ENCODE measurements at regions not wholly inside any gene's neighbourhood (a gene's known extent, or its start where the extent isn't known, plus 50 kb on each side); places are given as distances from the start of the nearest gene placed in this dataset.
"Not testable (repeated sequence)": the region's sequence is repeated elsewhere in the genome, so short reads cannot be mapped to it uniquely, and the experiment has no call there.

- Histone ChIP-seq H3K4me3 (ENCODE audit: low read length in 2 of 2) (no peak overlapping the region), H3K9ac (ENCODE audit: low read depth in 1 of 2, low read length in 2 of 2) (no peak overlapping the region), H3K9me3 (ENCODE audit: control insufficient read depth in 2 of 2, low read length in 2 of 2) (no peaks in the 10 kb centered on the region), H3K27ac (ENCODE audit: low read depth in 2 of 2, low read length in 2 of 2) (no peak overlapping the region), H3K4me1 (ENCODE audit: control insufficient read depth in 2 of 2, insufficient read depth in 2 of 2, low read length in 2 of 2) (no peaks in the 10 kb centered on the region), H3K36me3 (ENCODE audit: control insufficient read depth in 2 of 2, insufficient read depth in 2 of 2, low read length in 2 of 2) (no peaks in the 10 kb centered on the region), H3K27me3 (ENCODE audit: control insufficient read depth in 2 of 2, insufficient read depth in 2 of 2, low read length in 2 of 2) (no peaks in the 10 kb centered on the region)
Measured at GRCh38 chr3:28601291-28601690, 252.7 kb upstream of the AZI2 start.

GRCh38 chr3:28606283-28606682 lies 257.7 kb upstream of the AZI2 start:
- Histone ChIP-seq H3K4me1 (ENCODE audit: control insufficient read depth in 2 of 2, insufficient read depth in 2 of 2, low read length in 2 of 2) (no peaks in the 10 kb centered on the region), H3K9ac (ENCODE audit: low read depth in 1 of 2, low read length in 2 of 2) (no peak overlapping the region), H3K9me3 (ENCODE audit: control insufficient read depth in 2 of 2, low read length in 2 of 2) (no peaks in the 10 kb centered on the region)

GRCh38 chr3:28612232-28612631 lies 263.6 kb upstream of the AZI2 start:
- Histone ChIP-seq H3K27me3 (ENCODE audit: control insufficient read depth in 2 of 2, insufficient read depth in 2 of 2, low read length in 2 of 2) (no peaks in the 10 kb centered on the region), H3K4me3 (ENCODE audit: low read length in 2 of 2) (no peak overlapping the region), H3K27ac (ENCODE audit: low read depth in 2 of 2, low read length in 2 of 2) (no peak overlapping the region), H3K36me3 (ENCODE audit: control insufficient read depth in 2 of 2, insufficient read depth in 2 of 2, low read length in 2 of 2) (no peaks in the 10 kb centered on the region), H3K9ac (ENCODE audit: low read depth in 1 of 2, low read length in 2 of 2) (no peak overlapping the region), H3K9me3 (ENCODE audit: control insufficient read depth in 2 of 2, low read length in 2 of 2) (no peaks in the 10 kb centered on the region), H3K4me1 (ENCODE audit: control insufficient read depth in 2 of 2, insufficient read depth in 2 of 2, low read length in 2 of 2) (no peaks in the 10 kb centered on the region)

More at GRCh38 chr3:28606283-28606682, 257.7 kb upstream of the AZI2 start:
- Histone ChIP-seq H3K4me3 (ENCODE audit: low read length in 2 of 2) (no peak overlapping the region), H3K27me3 (ENCODE audit: control insufficient read depth in 2 of 2, insufficient read depth in 2 of 2, low read length in 2 of 2) (no peaks in the 10 kb centered on the region), H3K36me3 (ENCODE audit: control insufficient read depth in 2 of 2, insufficient read depth in 2 of 2, low read length in 2 of 2) (no peaks in the 10 kb centered on the region), H3K27ac (ENCODE audit: low read depth in 2 of 2, low read length in 2 of 2) (no peak overlapping the region)

GRCh38 chr3:28613511-28614106 lies 265.0 kb upstream of the AZI2 start:
- no peaks in the 10 kb centered on the region for H3K27me3 ChIP-seq (ENCODE audit: control insufficient read depth in 2 of 2, insufficient read depth in 2 of 2, low read length in 2 of 2)
- H3K9me3 ChIP-seq (ENCODE audit: control insufficient read depth in 2 of 2, low read length in 2 of 2): no peaks in the 10 kb centered on the region
- no peaks in the 10 kb centered on the region for H3K36me3 ChIP-seq (ENCODE audit: control insufficient read depth in 2 of 2, insufficient read depth in 2 of 2, low read length in 2 of 2)
- H3K9ac ChIP-seq (ENCODE audit: low read depth in 1 of 2, low read length in 2 of 2): no peak overlapping the region
- H3K27ac ChIP-seq (ENCODE audit: low read depth in 2 of 2, low read length in 2 of 2): no peak overlapping the region
- no peak overlapping the region for H3K4me3 ChIP-seq (ENCODE audit: low read length in 2 of 2)
- H3K4me1 ChIP-seq (ENCODE audit: control insufficient read depth in 2 of 2, insufficient read depth in 2 of 2, low read length in 2 of 2): no peaks in the 10 kb centered on the region

- Histone ChIP-seq H3K4me1 (ENCODE audit: control insufficient read depth in 2 of 2, insufficient read depth in 2 of 2, low read length in 2 of 2) (no peaks in the 10 kb centered on the region), H3K4me3 (ENCODE audit: low read length in 2 of 2) (no peak overlapping the region), H3K27ac (ENCODE audit: low read depth in 2 of 2, low read length in 2 of 2) (no peak overlapping the region)
Measured at GRCh38 chr3:28615071-28615470, 266.4 kb upstream of the AZI2 start.

GRCh38 chr3:28615971-28616370 lies 267.3 kb upstream of the AZI2 start:
- Histone ChIP-seq H3K4me1 (ENCODE audit: control insufficient read depth in 2 of 2, insufficient read depth in 2 of 2, low read length in 2 of 2) (no peaks in the 10 kb centered on the region), H3K27ac (ENCODE audit: low read depth in 2 of 2, low read length in 2 of 2) (no peak overlapping the region), H3K27me3 (ENCODE audit: control insufficient read depth in 2 of 2, insufficient read depth in 2 of 2, low read length in 2 of 2) (no peaks in the 10 kb centered on the region), H3K4me3 (ENCODE audit: low read length in 2 of 2) (no peak overlapping the region), H3K9me3 (ENCODE audit: control insufficient read depth in 2 of 2, low read length in 2 of 2) (no peaks in the 10 kb centered on the region), H3K36me3 (ENCODE audit: control insufficient read depth in 2 of 2, insufficient read depth in 2 of 2, low read length in 2 of 2) (no peaks in the 10 kb centered on the region), H3K9ac (ENCODE audit: low read depth in 1 of 2, low read length in 2 of 2) (no peak overlapping the region)

More at GRCh38 chr3:28615071-28615470, 266.4 kb upstream of the AZI2 start:
- Histone ChIP-seq H3K36me3 (ENCODE audit: control insufficient read depth in 2 of 2, insufficient read depth in 2 of 2, low read length in 2 of 2) (no peaks in the 10 kb centered on the region), H3K9me3 (ENCODE audit: control insufficient read depth in 2 of 2, low read length in 2 of 2) (no peaks in the 10 kb centered on the region), H3K27me3 (ENCODE audit: control insufficient read depth in 2 of 2, insufficient read depth in 2 of 2, low read length in 2 of 2) (no peaks in the 10 kb centered on the region), H3K9ac (ENCODE audit: low read depth in 1 of 2, low read length in 2 of 2) (no peak overlapping the region)

GRCh38 chr3:28617821-28618220 lies 269.2 kb upstream of the AZI2 start:
- H3K4me1 ChIP-seq (ENCODE audit: control insufficient read depth in 2 of 2, insufficient read depth in 2 of 2, low read length in 2 of 2): no peaks in the 10 kb centered on the region
- no peak overlapping the region for H3K27ac ChIP-seq (ENCODE audit: low read depth in 2 of 2, low read length in 2 of 2)
- no peaks in the 10 kb centered on the region for H3K27me3 ChIP-seq (ENCODE audit: control insufficient read depth in 2 of 2, insufficient read depth in 2 of 2, low read length in 2 of 2)
- no peak overlapping the region for H3K4me3 ChIP-seq (ENCODE audit: low read length in 2 of 2)
- H3K9me3 ChIP-seq (ENCODE audit: control insufficient read depth in 2 of 2, low read length in 2 of 2): no peaks in the 10 kb centered on the region
- no peaks in the 10 kb centered on the region for H3K36me3 ChIP-seq (ENCODE audit: control insufficient read depth in 2 of 2, insufficient read depth in 2 of 2, low read length in 2 of 2)
- H3K9ac ChIP-seq (ENCODE audit: low read depth in 1 of 2, low read length in 2 of 2): no peak overlapping the region

GRCh38 chr3:28623106-28623505 lies 274.5 kb upstream of the AZI2 start:
- Histone ChIP-seq H3K27ac (ENCODE audit: low read depth in 2 of 2, low read length in 2 of 2) (no peak overlapping the region), H3K36me3 (ENCODE audit: control insufficient read depth in 2 of 2, insufficient read depth in 2 of 2, low read length in 2 of 2) (no peaks in the 10 kb centered on the region), H3K9ac (ENCODE audit: low read depth in 1 of 2, low read length in 2 of 2) (no peak overlapping the region), H3K4me3 (ENCODE audit: low read length in 2 of 2) (no peak overlapping the region), H3K4me1 (ENCODE audit: control insufficient read depth in 2 of 2, insufficient read depth in 2 of 2, low read length in 2 of 2) (no peaks in the 10 kb centered on the region), H3K27me3 (ENCODE audit: control insufficient read depth in 2 of 2, insufficient read depth in 2 of 2, low read length in 2 of 2) (no peaks in the 10 kb centered on the region), H3K9me3 (ENCODE audit: control insufficient read depth in 2 of 2, low read length in 2 of 2) (no peaks in the 10 kb centered on the region)

- Histone ChIP-seq H3K9ac (ENCODE audit: low read depth in 1 of 2, low read length in 2 of 2) (no peak overlapping the region), H3K4me1 (ENCODE audit: control insufficient read depth in 2 of 2, insufficient read depth in 2 of 2, low read length in 2 of 2) (no peaks in the 10 kb centered on the region), H3K27me3 (ENCODE audit: control insufficient read depth in 2 of 2, insufficient read depth in 2 of 2, low read length in 2 of 2) (no peaks in the 10 kb centered on the region), H3K36me3 (ENCODE audit: control insufficient read depth in 2 of 2, insufficient read depth in 2 of 2, low read length in 2 of 2) (no peaks in the 10 kb centered on the region), H3K9me3 (ENCODE audit: control insufficient read depth in 2 of 2, low read length in 2 of 2) (no peaks in the 10 kb centered on the region), H3K27ac (ENCODE audit: low read depth in 2 of 2, low read length in 2 of 2) (no peak overlapping the region), H3K4me3 (ENCODE audit: low read length in 2 of 2) (no peak overlapping the region)
Measured at GRCh38 chr3:28624084-28624483, 275.5 kb upstream of the AZI2 start.

GRCh38 chr3:28627843-28628242 lies 279.2 kb upstream of the AZI2 start:
- H3K36me3 ChIP-seq (ENCODE audit: control insufficient read depth in 2 of 2, insufficient read depth in 2 of 2, low read length in 2 of 2); H3K4me1 ChIP-seq (ENCODE audit: control insufficient read depth in 2 of 2, insufficient read depth in 2 of 2, low read length in 2 of 2): not testable (repeated sequence)

GRCh38 chr3:28634019-28634418 lies 285.4 kb upstream of the AZI2 start:
- H3K9me3 ChIP-seq (ENCODE audit: control insufficient read depth in 2 of 2, low read length in 2 of 2): no peaks in the 10 kb centered on the region
- no peak overlapping the region for H3K27ac ChIP-seq (ENCODE audit: low read depth in 2 of 2, low read length in 2 of 2)
- H3K36me3 ChIP-seq (ENCODE audit: control insufficient read depth in 2 of 2, insufficient read depth in 2 of 2, low read length in 2 of 2): no peaks in the 10 kb centered on the region
- no peak overlapping the region for H3K9ac ChIP-seq (ENCODE audit: low read depth in 1 of 2, low read length in 2 of 2)
- H3K4me3 ChIP-seq (ENCODE audit: low read length in 2 of 2): no peak overlapping the region
- no peaks in the 10 kb centered on the region for H3K4me1 ChIP-seq (ENCODE audit: control insufficient read depth in 2 of 2, insufficient read depth in 2 of 2, low read length in 2 of 2)
- no peaks in the 10 kb centered on the region for H3K27me3 ChIP-seq (ENCODE audit: control insufficient read depth in 2 of 2, insufficient read depth in 2 of 2, low read length in 2 of 2)

More at GRCh38 chr3:28627843-28628242, 279.2 kb upstream of the AZI2 start:
- H3K9me3 ChIP-seq (ENCODE audit: control insufficient read depth in 2 of 2, low read length in 2 of 2); H3K9ac ChIP-seq (ENCODE audit: low read depth in 1 of 2, low read length in 2 of 2); H3K27me3 ChIP-seq (ENCODE audit: control insufficient read depth in 2 of 2, insufficient read depth in 2 of 2, low read length in 2 of 2); H3K4me3 ChIP-seq (ENCODE audit: low read length in 2 of 2); H3K27ac ChIP-seq (ENCODE audit: low read depth in 2 of 2, low read length in 2 of 2): not testable (repeated sequence)
